AG10803 (cell line): ENCODE measurements at regions not wholly inside any gene's neighbourhood (a gene's known extent, or its start where the extent isn't known, plus 50 kb on each side); places are given as distances from the start of the nearest gene placed in this dataset.

Experiments used
- DNase-seq: peaks from one replicate; pipeline ENCODE4 v3.0.0; 2010; ENCODE audit warnings: low read depth
- H3K4me3 ChIP-seq: 2 replicates; pipeline ENCODE4 v1.5.1; 2011; ENCODE audit warnings: mild to moderate bottlenecking, low read length, control low read depth
- TF ChIP-seq, protein P1 (sequence below): conservative IDR thresholded peaks from 2 replicates; pipeline ENCODE4 v1.5.1; 2011; ENCODE audit warnings: mild to moderate bottlenecking, low read length, control low read depth, inconsistent platforms

- TF ChIP-seq, protein P1, sequence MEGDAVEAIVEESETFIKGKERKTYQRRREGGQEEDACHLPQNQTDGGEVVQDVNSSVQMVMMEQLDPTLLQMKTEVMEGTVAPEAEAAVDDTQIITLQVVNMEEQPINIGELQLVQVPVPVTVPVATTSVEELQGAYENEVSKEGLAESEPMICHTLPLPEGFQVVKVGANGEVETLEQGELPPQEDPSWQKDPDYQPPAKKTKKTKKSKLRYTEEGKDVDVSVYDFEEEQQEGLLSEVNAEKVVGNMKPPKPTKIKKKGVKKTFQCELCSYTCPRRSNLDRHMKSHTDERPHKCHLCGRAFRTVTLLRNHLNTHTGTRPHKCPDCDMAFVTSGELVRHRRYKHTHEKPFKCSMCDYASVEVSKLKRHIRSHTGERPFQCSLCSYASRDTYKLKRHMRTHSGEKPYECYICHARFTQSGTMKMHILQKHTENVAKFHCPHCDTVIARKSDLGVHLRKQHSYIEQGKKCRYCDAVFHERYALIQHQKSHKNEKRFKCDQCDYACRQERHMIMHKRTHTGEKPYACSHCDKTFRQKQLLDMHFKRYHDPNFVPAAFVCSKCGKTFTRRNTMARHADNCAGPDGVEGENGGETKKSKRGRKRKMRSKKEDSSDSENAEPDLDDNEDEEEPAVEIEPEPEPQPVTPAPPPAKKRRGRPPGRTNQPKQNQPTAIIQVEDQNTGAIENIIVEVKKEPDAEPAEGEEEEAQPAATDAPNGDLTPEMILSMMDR = no peak
- H3K4me3 ChIP-seq = no peak overlapping the region
- no peak for DNase-seq
Measured at GRCh38 chr10:124186956-124187355, 93.6 kb upstream of the CHST15 start.

DNA sequence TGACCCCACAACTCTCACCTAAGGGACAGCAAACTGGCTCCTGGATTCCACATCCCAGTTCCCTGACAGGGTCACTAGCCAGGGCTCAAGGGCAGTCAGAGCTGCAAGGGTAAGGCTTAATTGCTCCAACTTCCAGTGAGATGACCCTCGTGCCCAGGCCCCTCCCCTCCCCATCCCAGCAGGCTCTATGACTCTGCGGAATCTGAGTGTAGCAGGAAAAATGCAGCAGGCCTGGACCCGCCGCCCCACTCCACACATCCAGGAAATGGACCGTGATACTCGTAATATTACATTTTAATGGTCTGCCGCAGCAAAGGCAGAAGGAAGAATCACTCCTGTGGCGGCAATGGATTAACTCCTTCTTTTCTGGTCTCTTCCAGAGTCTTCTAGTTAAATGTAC lies 91.7 kb upstream of the CHST15 start:
- TF ChIP-seq, protein P1 = no peak
- DNase-seq = no peak
- no peak overlapping the region for H3K4me3 ChIP-seq

DNA sequence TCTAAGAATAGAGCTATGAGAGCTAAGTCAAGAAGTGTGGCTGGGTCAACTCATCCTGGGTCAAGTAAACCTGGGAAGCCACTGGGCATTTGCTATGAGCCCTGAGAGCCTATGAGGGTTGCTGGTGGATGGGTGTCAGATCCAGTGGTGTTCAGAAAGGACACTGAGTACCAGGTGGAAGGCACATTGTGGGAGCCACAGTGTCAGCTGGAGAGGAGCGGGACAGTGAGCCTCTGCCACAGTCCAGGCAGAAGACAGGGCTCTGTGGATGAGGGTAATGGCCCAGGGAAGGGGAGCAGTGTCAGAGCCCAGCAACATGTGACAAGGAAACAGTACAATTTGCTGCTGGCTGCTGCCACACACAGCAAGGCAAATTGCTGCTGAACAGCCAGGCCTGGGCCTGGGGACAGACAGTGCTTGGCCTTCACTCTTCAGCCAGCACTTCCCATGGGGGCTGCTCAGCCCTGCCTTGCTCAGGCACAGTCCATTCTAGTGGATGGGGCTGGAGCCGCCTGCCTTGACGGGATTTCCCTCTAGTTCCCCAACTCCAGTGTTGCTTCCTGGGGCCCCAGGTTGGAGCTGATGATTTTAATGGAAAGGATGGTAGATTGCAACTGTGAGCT lies 90.9 kb upstream of the CHST15 start:
- TF ChIP-seq, protein P1 = no peak
- DNase-seq = no peak

DNA sequence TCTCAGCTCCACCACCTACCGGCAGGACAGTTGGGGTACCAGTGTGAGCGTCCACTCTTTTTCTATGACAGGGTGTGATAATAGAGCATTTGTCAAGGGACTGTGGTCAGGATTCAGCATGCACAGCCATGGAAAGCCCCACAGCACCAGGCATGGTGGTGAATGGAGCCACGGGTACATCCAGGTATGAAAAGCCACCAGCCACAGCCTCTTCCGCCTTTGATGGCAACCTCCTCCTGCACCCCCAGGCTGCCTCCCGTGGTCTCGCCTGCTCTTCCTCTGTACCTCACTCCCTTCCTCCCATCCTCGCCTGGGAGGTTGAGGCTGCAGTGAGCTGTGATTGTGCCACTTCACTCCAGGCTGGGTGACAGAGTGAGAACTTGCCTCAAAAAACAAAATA lies 90.2 kb upstream of the CHST15 start:
- TF ChIP-seq, protein P1 = no peak
- H3K4me3 ChIP-seq = no peak overlapping the region

More for the DNA sequence above, 90.9 kb upstream of the CHST15 start:
- no peak overlapping the region for H3K4me3 ChIP-seq

GRCh38 chr10:124182088-124182541 lies 88.7 kb upstream of the CHST15 start:
- no peak for DNase-seq
- H3K4me3 ChIP-seq = no peak overlapping the region
- TF ChIP-seq, protein P1 = no peak

More for the DNA sequence above, 90.2 kb upstream of the CHST15 start:
- no peak for DNase-seq

- TF ChIP-seq, protein P1 = no peak
- no peak overlapping the region for H3K4me3 ChIP-seq
- DNase-seq = no peak
Measured at GRCh38 chr10:124181656-124182055, 88.3 kb upstream of the CHST15 start.

DNA sequence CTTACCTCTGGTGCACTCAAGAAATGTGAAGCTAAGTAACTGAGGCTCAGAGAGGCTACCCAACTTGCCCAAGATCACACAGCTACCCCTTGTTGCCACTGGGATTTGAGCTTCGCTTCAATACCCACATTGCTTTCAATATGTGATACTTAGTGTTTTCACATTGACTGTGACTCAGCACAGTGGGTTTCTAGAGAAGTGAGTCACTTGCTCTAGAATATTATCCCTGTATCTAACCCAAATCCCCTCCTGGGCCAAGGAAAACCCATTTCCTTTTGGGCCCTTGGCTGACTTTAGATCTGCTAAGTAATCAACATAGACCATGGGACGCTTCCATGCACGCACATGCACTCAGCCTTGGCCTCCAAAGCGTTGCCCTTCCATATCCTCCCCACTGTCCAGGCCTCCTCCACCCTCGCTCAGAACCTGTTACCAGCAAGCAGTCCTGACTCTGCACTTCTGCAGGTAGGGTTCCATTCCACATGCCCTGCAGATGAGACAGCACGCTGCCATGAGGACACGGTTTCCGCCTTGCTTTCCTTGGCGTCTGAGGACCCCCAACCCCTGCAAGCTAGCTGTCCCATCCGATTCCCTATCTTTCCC lies 87.7 kb upstream of the CHST15 start:
- H3K4me3 ChIP-seq = no peak overlapping the region
- TF ChIP-seq, protein P1 = no peak
- DNase-seq = no peak
